NCI-H1930 (cell line): ENCODE measurements at regions not wholly inside any gene's neighbourhood (a gene's known extent, or its start where the extent isn't known, plus 50 kb on each side); places are given as distances from the start of the nearest gene placed in this dataset.
"Not testable (repeated sequence)": the region's sequence is repeated elsewhere in the genome, so short reads cannot be mapped to it uniquely, and the experiment has no call there.

Source experiments
- DNase-seq, 2 experiments: peaks; one replicate each; lab custom pipeline; 2025; lab: John Stamatoyannopoulos, UW

DNA sequence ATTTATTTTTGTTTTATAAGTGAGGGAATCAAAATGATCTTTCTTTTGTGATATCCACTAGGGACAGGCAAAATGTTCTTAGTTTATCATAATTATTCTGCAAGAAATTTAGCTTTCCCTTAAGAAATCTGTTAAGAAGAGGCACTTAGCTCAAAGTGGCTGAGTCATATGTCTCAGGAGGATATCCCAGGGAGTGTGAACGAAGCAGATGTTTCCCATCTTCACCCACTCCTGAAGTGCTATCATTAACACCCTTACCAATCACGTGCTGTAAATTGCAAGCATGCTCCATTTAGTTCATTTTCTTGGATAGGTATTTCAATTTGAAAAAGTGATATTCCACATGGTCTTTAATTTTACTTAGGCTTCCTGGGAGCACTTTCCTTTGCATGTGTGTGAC lies 774.3 kb upstream of the TMEFF2 start:
- no peak for DNase-seq

DNA sequence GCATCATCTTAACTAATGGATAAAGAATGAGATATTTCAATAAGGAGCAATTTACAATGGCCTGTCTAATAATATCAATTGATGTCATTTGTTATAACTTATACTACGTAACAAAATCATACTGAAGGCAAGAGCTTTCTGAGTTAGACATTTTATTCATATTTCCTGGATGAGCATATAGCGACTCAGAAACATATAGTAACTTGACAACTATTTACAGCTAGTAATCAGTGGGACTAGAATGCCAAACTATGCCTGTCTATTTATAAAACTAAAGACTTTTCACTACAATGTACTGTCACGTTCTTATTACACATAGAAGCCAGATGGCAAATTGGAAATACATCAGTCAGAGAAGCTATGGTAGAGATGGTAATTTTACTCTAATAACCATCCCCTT lies 766.2 kb upstream of the TMEFF2 start:
- DNase-seq, result no peak

DNA sequence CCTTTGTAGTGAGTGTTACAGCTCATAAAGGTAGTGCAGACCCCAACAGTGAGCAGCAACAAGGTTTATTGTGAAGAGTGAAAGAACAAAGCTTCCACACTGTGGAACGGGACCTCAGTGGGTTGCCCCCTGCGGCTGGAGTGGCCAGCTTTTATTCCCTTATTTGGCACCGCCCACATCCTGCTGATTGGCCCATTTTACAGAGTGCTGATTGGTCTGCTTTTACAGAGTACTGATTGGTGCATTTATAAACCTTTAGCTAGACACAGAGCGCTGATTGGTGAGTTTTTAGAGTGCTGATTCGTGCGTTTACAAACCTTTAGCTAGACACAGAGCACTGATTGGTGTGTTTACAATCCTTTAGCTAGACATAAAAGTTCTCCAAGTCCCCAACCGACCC lies 763.9 kb upstream of the TMEFF2 start:
- DNase-seq, result not testable (repeated sequence)

DNA sequence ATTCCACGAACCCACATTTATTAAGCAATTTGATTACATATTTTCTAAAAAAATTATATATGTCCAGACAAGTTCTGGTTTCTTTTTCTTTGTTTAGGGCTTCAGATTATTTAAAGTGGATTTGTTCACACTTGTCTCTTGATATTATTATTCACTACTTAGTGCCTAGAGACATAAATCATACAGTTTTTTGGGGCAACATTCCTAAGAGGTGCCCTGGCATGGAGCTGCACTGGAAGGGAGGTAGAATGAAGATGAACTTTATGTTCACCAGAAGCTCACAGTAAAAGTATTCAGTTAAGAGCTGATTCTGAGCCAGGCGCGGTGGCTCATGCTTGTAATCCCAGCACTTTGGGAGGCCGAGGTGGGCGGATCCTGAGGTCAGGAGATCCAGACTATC lies 762.7 kb upstream of the TMEFF2 start:
- DNase-seq, result no peak

DNA sequence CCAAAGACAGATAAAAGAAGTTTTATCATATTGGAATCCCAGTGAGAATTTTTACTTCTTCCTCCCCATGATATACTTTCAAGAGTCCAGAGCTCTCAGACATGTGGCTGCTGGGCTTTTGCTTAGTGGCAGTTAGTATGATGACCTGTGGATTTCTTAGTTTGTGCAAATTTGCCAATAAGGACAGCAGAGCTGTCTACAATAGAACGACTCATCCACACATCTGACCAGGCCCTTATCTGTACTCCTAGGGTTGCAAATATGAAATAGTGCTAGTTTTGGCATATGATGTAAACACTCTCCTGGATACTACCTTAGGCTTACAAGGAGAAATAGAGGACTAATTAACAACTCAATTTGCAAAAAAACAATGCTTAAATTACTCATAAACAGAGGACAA lies 758.4 kb upstream of the TMEFF2 start:
- DNase-seq, result no peak

DNA sequence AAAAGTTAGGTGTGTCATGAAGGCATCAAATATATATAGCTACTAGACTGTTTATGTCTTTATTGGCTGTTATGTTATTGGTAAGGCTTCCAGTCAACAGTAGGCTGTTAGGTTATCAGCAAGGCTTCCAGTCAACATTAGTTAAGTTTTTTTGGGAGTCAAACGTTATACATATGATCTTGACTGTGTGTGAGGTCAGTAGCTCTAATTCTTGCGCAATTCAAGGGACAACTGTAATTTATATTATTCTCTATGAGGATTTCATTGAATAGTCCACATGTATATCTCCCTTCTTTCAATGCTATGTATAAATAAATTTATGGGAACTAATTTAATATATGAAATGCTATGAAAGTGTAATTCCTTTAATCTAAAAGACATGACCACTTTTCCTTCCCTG lies 757.5 kb upstream of the TMEFF2 start:
- DNase-seq, result no peak

DNA sequence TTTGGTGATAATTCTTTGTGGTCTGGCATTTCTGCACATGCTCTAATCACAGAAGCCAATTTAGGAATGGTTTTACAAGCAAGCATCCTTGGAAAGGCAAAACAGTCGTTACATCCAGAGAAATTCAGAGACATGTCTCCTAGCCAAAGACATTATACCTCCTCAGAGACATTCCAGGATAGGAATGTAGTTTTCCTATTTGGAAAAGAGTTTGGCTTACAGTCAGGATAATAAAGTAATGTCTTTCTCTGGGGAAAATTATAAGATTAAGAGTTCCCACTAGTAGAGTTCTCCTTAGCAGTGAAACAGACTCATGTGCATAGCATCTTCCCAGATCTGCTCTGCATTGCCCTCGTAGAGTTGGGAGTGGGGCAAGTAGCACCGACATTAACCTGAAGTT lies 753.6 kb upstream of the TMEFF2 start:
- no peak for DNase-seq

DNA sequence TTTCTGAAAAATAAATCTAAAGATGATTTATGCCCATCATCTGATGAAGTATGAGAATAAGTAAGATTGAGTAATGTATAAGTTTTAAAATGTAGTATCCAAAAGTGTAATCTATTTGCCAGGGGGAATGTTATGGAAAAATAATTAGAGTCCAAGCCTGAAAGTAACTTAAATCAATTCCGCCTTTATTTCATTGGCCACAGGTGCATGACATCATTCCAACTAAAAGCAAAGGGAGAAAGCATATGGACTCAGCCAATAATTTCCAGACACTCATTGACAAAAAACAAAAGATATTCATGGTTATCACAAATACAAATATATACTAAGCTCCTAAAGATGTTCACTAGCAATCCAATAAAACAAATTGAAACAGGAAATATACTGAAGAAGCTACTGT lies 752.6 kb upstream of the TMEFF2 start:
- no peak for DNase-seq

DNA sequence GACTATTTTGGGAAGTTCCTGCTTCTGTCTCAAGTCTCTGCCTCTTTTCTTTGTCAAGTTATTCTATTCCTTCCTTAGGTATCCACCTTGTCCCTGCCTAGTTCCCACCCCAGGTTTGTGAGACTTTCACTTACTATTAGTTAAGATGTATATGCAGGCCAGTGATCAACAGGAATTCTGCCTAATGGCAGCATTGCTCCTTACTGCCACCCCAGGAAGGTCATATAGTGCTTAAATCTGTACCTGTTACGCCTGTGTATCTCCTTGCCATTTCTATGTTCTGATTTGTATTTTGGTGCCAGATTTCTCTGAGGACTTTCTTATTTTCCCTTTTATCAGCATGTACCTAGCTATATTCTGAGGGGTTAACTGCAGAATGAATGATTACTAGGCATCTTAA lies 746.0 kb upstream of the TMEFF2 start:
- no peak for DNase-seq

DNA sequence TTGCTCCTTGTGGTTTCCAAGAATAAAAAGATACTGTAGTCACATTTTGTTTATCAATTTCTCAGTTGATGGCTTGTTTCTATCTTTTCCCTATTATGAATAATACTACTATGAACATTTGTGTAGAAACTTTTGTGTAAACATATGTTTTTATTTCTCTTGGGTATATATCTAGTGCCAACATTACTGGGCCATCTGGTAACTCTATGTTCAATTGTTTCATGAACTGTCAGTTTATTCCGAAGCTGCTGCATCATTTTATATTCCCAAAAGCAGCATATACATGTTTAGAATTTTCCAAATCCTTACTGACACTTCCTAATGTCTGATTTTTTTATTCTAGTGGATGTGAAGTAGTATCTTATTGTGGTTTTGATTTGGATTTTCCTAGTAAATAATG lies 737.6 kb upstream of the TMEFF2 start:
- DNase-seq, result no peak

DNA sequence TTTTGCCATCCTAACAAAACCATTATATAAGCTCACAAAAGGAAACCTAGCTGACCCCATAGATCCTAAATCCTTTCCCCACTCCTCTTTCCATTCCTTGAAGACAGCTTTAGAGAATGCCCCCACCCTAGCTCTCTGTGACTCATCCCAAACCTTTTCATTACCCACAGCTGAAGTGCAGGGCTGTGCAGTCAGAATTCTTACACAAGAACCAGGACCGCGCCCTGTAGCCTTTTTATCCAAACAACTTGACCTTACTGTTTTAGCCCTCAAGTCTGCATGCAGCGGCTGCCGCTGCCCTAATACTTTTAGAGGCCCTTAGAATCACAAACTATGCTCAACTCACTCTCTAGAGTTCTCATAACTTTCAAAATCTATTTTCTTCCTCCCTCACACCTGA lies 726.9 kb upstream of the TMEFF2 start:
- DNase-seq, result not testable (repeated sequence)

DNA sequence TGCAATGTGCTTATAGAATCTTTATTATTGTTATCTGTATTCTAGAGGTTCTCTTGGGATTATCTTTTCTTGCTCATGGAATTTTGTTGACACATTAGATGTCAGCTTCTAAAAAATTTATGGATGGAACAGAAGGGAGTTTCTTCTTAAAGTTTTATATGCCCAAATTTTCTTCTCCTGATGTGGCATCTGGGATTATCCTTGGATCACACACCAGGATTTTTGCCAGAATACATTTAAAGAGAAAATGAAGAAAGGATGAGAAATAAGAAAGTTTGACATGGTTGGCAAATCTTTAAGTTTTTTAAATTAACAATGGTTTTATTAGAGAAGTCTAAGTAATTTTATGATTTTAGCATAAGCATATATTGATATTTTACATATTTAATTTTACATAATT lies 706.7 kb upstream of the TMEFF2 start:
- DNase-seq, result no peak

DNA sequence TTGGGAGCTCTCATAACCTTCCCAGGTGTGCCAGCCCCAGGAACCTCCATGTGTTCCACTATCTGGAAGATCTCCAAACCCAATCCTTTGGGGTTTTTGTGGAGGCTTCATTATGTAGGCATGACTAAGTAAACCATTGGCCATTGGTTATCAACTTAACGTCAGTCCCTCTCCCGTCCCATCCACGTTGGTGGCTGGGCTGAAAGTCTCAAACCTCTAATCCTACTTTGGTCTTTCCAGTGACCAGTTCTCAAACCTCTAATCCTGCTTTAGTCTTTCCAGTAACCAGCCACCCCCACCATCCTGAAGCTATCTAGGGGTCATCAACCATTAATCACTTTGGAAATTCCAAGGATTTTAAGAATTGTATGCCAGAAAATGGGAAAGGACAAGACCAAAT lies 704.7 kb upstream of the TMEFF2 start:
- DNase-seq, result no peak

DNA sequence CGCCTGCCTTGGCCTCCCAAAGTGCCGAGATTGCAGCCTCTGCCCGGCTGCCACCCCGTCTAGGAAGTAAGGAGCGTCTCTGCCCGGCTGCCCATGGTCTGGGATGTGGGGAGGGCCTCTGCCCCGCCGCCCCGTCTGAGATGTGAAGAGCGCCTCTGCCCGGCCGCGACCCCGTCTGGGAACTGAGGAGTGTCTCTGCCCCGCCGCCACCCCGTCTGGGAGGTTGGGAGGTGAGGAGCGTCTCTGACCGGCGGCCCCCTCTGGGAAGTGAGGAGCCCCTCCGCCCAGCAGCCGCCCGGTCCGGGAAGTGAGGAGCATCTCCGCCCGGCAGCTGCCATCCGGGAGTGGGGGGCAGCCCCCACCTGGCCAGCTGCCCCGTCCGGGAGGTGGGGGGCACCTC lies 699.2 kb upstream of the TMEFF2 start:
- DNase-seq, result not testable (repeated sequence)

DNA sequence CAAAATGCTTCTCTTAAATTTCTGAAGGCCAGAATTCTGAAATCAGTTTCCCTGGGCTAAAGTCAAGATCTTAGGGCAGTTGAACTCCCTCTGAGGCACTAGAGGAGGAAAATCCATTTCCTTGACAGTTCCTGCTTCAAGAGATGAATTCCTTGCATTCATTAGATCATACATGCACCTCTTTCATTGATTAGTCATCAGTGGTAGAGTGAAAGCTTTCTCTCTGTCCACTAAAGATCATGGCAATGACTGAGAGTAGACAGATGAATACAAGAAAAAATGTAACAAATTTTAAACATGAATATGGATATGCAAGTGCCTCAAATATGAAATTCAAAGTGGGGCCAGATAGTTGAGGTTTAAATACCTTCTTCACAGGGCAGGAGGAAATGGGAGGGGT lies 693.4 kb upstream of the TMEFF2 start:
- DNase-seq, result no peak

DNA sequence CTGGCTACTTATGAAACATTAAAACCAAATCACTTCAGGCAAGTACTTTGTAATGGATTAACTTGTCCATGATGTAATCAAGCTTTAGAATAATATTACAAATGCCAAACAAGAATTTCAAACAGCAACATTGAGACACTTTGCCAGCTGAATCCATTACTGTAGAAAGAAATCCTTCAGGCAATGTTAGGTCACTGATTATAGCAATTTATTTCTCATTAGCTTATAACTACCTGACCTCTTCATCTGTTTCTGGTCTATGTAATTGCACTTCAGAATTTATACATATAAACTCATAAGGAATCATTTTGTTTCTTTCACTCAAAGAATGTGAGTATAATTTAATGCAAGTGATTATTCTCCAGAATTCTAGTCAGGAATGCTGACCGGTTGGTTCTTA lies 692.6 kb upstream of the TMEFF2 start:
- no peak for DNase-seq

DNA sequence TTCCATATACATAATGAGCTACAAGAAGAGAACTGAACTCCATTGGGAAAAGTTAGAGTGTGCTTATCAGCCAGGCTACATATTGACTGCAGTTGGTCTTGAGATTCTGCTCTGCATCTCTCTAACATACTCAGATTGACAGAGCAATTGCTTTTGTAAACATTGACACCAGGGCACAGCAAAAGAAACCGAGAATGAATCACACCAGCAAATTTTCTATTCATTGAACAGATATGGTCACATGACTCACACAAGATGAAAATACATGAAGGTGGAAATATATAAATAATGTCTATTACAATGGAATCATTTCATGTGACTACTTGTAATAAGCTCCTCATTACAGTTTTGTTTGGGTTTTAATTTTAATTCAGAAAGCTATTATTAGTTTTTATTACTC lies 691.9 kb upstream of the TMEFF2 start:
- peak in 1 of 2 experiments; percentile 21 for DNase-seq

DNA sequence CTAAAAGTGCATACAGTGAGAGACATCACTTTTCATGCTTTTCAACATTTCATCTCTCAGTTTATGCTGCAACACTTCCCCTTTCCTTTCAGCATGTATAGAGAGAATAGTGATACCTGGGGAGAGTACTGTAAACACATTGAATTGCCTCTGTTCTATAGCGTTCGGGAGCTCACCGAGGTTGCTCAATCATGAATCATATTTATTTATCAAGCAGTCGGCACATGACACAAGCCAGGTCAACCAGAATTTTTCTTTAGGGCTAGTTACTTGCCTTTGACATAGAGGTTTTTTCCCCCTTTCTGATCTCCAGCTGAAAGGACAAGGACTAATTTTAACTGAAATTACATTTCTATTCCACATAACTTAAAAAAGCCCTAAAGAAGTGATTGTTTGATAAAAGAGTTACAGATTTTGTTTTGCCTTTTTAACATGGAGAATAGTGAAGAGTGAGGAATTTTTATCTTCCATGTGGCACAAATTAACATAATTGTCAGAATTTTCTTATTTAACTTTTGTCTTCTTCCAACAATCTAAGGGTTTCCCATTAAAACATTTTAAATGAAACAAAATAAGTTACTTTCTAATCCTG lies 690.9 kb upstream of the TMEFF2 start:
- peak; percentile 3 to 42 for DNase-seq

DNA sequence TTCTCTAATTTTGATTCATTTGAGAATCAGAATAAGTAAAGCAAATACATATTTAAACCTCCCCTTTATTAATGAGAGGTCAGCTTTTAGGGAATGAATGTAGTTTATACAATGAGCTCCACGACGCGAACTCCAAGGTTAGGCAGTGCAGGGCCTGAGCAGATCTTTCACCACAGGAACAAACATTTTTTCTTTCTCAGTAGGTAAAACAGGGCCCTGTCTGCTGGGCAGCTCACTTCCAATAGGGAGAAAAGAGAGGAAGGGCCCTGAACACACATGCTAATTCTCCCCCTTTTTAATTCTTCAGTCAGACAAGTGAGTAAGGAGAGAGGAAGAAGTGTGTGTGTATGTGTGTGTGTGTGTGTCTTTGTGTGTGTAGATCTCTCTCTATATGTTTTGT lies 682.4 kb upstream of the TMEFF2 start:
- DNase-seq, result no peak

DNA sequence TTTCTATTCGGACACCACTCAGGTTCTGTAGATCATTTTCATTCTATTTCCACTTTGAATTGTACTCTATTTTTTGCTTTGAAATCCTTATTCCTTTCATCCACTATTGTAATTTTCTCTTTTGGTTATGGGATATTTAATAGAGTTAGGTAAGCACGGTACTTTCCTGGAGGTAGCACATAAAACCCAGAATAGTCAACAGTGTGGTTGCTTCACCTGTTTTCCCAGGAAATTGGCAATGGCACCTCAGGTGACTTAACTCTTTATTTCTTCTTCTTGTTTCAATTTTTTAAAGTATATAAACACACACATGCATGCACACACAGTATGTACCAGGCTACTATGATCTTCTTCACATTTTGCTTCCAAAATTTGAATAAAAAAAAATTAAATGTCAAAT lies 682.0 kb upstream of the TMEFF2 start:
- DNase-seq, result no peak

DNA sequence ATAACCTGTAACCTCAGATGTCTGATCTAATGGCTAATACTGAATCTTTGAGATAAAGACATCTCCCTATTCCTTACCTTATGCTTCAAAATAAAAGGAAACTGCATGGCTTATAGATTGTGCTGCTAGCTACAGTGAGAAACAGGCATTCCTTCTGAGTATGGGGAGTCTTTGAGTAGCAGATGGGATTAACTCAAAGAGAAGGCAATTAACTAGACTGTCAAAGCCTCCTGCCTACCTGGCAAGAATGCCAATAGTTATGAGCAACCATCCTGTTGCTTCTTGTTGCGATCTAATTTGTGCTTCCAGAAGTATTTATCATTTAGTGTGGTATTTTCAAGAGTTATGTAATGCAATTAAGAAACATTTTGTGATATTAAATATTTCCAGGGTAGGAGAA lies 660.0 kb upstream of the TMEFF2 start:
- DNase-seq, result no peak

DNA sequence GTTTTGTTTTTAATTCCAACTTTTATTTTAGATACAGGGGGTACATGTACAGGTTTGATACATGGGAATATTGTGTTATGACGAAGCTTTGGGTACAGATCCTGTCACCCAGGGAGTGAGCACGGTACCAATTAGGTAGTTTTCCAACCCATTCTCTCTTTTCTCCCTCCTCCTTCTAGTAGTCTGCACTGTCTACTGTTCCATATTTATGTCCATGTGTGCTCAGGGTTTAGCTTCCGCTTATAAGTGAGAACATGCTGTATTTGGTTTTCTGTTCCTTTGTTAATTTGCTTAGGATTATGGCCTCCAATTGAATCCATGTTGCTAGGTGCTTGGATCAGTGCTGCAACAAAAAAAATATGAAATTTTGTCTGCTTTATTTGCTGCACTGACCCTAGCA lies 659.3 kb upstream of the TMEFF2 start:
- DNase-seq, result no peak

DNA sequence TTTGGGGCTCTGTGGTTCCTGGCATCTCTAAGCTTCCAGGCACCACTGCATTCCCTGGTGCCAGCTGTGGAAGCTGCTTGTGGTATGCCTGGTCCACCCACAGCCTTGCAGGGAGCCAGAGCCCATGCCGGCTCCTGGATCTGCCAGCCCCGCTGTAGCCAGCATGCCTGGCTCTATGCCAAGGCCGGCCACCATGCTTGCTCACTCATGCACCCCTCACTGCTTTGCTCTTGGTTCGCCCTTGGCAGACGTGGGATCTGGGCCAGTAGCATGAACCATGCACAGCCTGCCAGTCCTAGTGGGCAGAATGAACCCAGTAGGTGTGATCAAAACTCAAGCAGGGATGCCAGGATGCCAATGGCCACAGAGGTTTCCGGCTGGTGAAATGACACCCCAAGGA lies 634.2 kb upstream of the TMEFF2 start:
- no peak for DNase-seq

DNA sequence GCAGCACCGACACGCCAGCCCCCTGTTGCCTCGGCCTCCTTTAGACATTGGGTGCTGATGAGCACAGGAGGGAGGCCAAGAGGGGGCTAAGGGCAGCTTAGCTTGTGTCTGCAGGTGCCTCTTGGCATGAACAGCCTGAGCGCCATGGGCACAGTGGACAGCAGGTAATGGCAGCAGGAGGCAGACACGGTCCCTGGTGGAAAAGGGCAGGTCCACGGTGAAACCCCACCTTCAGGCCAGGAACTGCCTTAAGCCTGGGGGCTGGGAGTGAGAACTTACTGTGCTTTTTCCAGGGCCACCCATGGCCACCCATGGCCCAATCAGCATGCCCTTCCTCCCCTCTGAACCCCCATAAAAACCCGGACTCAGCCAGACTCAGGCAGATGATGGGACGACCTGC lies 633.4 kb upstream of the TMEFF2 start:
- no peak for DNase-seq

DNA sequence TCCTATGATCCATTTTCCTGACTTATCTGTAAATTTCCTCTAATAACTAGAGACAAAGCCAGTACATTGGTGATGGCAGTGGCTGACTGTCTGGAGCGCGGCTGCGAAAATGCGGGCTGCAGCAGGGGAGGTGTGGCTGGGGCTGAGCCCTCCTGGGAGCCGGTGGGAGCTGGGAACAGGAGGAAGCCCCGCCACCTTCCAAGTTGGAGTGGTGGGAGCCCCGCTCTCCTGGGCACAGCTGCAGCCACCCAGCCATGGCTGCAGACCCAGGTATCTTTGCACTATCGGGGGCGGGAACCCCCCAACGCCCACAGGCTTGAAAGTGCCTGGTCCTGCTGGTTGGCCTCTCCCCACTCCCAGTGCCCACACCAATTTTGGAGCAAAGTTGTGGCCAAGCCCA lies 633.0 kb upstream of the TMEFF2 start:
- no peak for DNase-seq
